GM06990 (cell line): ENCODE measurements at regions not wholly inside any gene's neighbourhood (a gene's known extent, or its start where the extent isn't known, plus 50 kb on each side); places are given as distances from the start of the nearest gene placed in this dataset.

Experiments used
- DNase-seq: peaks from one replicate; pipeline ENCODE4 v3.0.0-alpha.2; 2011; ENCODE audit not compliant: insufficient read length; ENCODE audit errors: extremely low read depth
- H3K27me3 ChIP-seq: replicated peaks from 2 replicates; pipeline ENCODE4 v1.6.0; 2011; ENCODE audit warnings: low read length; ENCODE audit not compliant: control insufficient read depth, insufficient read depth
- H3K36me3 ChIP-seq: 2 replicates; pipeline ENCODE4 v1.5.1; 2011; ENCODE audit warnings: low read length; ENCODE audit not compliant: control insufficient read depth, insufficient read depth
- H3K4me3 ChIP-seq: replicated peaks from 2 replicates; pipeline ENCODE4 v1.5.1; 2011; ENCODE audit warnings: low read depth, mild to moderate bottlenecking, control low read depth, low read length
- TF ChIP-seq, protein P1 (sequence below): IDR thresholded peaks from 2 replicates; pipeline ENCODE4 v1.5.1; 2011; ENCODE audit warnings: low read length, control low read depth, mild to moderate bottlenecking, inconsistent platforms; ENCODE audit not compliant: insufficient read depth, poor library complexity, severe bottlenecking

DNA sequence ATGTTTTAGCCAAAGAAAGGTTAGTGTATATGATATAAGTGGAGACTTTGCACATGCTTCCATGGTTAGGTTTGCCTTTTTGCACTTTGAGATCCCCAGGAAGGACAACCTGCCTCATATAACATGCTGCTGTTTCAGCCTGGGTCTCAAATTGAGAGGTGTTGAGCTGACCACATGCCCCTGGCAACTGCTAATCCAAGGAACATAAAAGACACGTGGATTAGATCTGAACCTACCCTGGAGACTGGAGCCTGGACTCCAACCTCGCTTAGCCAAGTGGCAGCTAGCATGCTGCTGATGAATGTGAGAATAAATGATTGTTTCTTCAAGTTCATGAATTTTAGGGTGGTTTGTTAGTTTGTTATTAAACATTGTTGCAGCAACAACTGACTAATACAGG lies 301.8 kb upstream of the TBC1D5 start:
- Histone ChIP-seq H3K4me3 (no peak overlapping the region), H3K27me3 (no peaks in the 10 kb centered on the region; the same call in 1 of the 2 replicates), H3K36me3 (no peaks in the 10 kb centered on the region)
- no peak for DNase-seq
- TF ChIP-seq, protein P1, sequence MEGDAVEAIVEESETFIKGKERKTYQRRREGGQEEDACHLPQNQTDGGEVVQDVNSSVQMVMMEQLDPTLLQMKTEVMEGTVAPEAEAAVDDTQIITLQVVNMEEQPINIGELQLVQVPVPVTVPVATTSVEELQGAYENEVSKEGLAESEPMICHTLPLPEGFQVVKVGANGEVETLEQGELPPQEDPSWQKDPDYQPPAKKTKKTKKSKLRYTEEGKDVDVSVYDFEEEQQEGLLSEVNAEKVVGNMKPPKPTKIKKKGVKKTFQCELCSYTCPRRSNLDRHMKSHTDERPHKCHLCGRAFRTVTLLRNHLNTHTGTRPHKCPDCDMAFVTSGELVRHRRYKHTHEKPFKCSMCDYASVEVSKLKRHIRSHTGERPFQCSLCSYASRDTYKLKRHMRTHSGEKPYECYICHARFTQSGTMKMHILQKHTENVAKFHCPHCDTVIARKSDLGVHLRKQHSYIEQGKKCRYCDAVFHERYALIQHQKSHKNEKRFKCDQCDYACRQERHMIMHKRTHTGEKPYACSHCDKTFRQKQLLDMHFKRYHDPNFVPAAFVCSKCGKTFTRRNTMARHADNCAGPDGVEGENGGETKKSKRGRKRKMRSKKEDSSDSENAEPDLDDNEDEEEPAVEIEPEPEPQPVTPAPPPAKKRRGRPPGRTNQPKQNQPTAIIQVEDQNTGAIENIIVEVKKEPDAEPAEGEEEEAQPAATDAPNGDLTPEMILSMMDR, result no peak

DNA sequence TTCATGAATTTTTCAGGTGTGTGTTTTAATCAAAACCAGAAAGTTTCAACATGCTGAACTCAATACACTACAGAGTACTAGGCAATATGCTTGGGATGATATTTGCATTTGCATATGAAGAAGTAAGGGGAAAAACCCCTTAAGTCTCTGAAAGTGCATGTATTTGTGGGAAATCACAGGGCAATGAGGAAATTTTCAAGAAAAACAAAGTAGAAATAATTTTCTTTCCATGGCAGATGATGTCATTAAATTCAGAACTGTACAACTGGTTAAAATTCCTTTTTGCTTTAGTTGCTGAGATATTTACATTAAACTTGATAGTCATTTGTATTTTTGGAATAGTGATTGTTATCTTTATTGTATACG lies 294.0 kb upstream of the TBC1D5 start:
- no peak overlapping the region for H3K4me3 ChIP-seq
- DNase-seq, result no peak
- TF ChIP-seq, protein P1, result no peak

DNA sequence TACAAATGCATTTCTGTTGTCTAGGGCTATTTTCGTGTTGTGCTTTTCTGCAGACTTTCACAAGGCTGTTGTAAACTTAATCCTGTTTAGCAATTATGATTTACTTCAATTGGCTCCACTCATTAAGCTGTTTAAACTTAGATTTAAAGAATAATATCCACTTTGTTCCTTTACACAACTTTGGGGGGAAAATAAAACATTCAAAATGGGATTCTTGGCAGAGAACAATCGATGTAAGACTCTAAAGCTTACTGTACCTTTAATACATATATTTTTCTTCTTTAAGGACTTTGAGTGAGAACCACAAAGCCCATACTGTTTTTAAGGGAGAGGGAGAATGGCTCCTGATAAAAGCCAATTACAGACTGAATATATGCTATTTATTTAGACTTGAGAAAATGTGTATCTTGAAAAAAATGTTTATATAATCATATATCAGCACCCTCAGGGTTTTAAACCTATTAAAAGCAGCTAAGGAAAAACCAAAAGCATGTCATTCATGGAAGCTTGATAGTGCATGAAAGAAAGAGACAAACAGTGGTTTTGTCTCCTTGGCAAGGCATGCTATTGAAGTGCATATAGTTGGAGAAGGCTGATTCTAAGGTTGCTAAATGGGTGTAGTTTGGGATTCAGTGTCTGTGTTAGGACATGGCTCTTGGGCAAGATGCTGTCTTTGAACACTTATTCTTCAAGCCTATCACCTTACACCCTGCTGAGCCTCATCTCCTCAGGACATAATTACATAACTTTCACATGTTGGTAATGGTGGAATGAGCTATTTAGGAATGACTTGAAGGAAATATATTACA lies 293.4 kb upstream of the TBC1D5 start:
- no peak for DNase-seq
- TF ChIP-seq, protein P1, result no peak
- H3K4me3 ChIP-seq, result no peak overlapping the region
- no peaks in the 10 kb centered on the region for H3K36me3 ChIP-seq
- H3K27me3 ChIP-seq, result no peaks in the 10 kb centered on the region

More for the DNA sequence above, 294.0 kb upstream of the TBC1D5 start:
- H3K36me3 ChIP-seq, result no peaks in the 10 kb centered on the region
- H3K27me3 ChIP-seq, result no peaks in the 10 kb centered on the region

DNA sequence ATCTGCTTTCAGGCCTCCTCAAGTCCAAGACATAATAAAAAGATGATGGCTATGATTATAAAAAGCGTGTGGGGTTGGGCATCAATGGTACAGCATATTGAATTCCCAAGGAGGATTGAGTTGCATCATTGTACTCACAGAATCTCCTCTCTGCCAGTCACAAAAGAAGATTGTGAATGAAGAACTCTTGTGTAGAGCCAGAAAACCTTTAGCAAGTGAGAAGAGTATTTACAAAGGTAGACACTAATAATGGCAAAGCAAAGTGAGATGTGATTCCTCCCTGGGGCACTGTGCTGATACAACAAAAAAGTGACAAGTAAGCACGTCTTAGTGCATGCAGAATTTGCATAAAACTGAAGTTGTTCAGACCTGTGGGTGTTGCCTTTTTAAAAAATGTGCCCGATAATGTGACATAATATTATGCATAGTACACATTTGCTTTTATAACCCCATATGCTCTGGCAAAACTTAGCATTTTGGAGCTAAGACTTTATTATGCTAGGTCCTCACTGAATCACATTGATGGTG lies 291.2 kb upstream of the TBC1D5 start:
- no peaks in the 10 kb centered on the region for H3K36me3 ChIP-seq
- no peak for DNase-seq
- TF ChIP-seq, protein P1, result no peak
- H3K27me3 ChIP-seq, result no peaks in the 10 kb centered on the region
- no peak overlapping the region for H3K4me3 ChIP-seq

DNA sequence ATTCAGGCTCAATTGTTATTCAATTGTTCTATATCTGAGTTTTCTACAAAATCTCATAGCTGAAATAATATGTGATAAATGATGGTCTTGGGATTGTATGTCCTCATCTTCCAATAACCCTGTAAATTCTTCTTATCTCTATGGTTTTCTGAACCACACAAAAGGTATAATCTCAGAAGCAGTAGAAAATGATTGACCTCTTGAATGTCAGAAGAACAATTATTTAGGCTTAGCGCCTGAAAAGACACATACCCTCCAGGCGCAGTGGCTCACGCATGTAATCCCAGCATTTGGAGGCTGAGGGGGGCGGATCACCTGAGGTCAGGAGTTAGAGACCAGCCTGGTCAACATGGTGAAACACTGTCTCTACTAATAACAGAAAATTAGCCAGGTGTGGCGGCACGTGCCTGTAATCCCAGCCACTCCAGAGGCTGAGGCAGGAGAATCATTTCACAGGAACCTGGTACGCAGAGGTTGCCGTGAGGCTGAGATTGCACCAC lies 288.0 kb upstream of the TBC1D5 start:
- DNase-seq, result no peak
- Histone ChIP-seq H3K4me3 (no peak overlapping the region), H3K36me3 (no peaks in the 10 kb centered on the region), H3K27me3 (no peaks in the 10 kb centered on the region)
- TF ChIP-seq, protein P1, result no peak
